ENCODE measurements at regions not wholly inside any gene's neighbourhood (a gene's known extent, or its start where the extent isn't known, plus 50 kb on each side); places are given as distances from the start of the nearest gene placed in this dataset.

- POLR2A ChIA-PET = no interaction called here
- no TSS peak for BruUV-seq (replicated peaks)
These were observed 271.1 kb downstream of the SHQ1 start for GRCh38 chr3:72577190-72577589.

More at GRCh38 chr3:72577190-72577589, 271.1 kb downstream of the SHQ1 start:
- no peak overlapping the region for H3K4me2 ChIP-seq (ENCODE audit: insufficient read depth, low read length)
- intact Hi-C loops (cut with micrococcal nuclease) (no loop called here), dilution Hi-C loops (cut with MboI; ENCODE audit: extremely low pct_ligation_motif_present, low sequenced_read_pairs) (no loop called here)
- H4K20me1 ChIP-seq (replicated peaks; ENCODE audit: control insufficient read depth, extremely low read depth, insufficient read depth, low read length) = no peaks in the 10 kb centered on the region
- H3K9me3 ChIP-seq (replicated peaks; ENCODE audit: control insufficient read depth, insufficient read depth, low read length) = no peaks in the 10 kb centered on the region
- no peaks in the 10 kb centered on the region for H3K79me2 ChIP-seq (ENCODE audit: control insufficient read depth, insufficient read depth, low read length)
- H3K9me1 ChIP-seq (replicated peaks; ENCODE audit: control insufficient read depth, extremely low read depth, insufficient read depth, low read length) = no peaks in the 10 kb centered on the region
- CTCF ChIA-PET = interaction anchor here (1.8 kb wide), 1 partner anchor 622 kb away, joined by 4 read pairs; no protein-coding TSS in a partner anchor
- no peak overlapping the region for H3K27ac ChIP-seq (ENCODE audit: insufficient read depth, low read depth, low read length)
- no peaks in the 10 kb centered on the region for H3K36me3 ChIP-seq (ENCODE audit: control insufficient read depth in 2 of 2, extremely low read depth in 1 of 2, insufficient read depth in 2 of 2, low read length in 2 of 2)
- peaks cover 0 to 2% of the 10 kb centered on the region in 2 experiments for H3K27me3 ChIP-seq (ENCODE audit: control insufficient read depth in 2 of 2, insufficient read depth in 2 of 2, low read length in 2 of 2)
- no peak overlapping the region for H3K4me3 ChIP-seq (replicated peaks in 1 of 3; ENCODE audit: insufficient read depth in 1 of 3, low read depth in 1 of 3, low read length in 3 of 3)
- H2AFZ ChIP-seq (ENCODE audit: low read depth, low read length) = no peak overlapping the region
- FAIRE-seq (no peak), DNase-seq (ENCODE audit: low read depth, low spot score) (no peak)
- no peaks in the 10 kb centered on the region for H3K4me1 ChIP-seq (ENCODE audit: control insufficient read depth, extremely low read depth, insufficient read depth, low read length)
- no peak overlapping the region for H3K9ac ChIP-seq (replicated peaks; ENCODE audit: extremely low read depth, insufficient read depth, low read length)
- TF ChIP-seq MAX (IDR thresholded peaks at IDR 0.05; ENCODE audit: insufficient read depth, insufficient read length) (no peak), POLR2A (IDR thresholded peaks at IDR 0.05; ENCODE audit: low read depth, low read length) (no peak), EZH2 (IDR thresholded peaks at IDR 0.05; ENCODE audit: borderline replicate concordance, low read depth, low read length, severe bottlenecking) (no peak), MYC (IDR thresholded peaks at IDR 0.05; ENCODE audit: low read depth, low read length) (no peak), CTCF (IDR thresholded peaks at IDR 0.05; ENCODE audit: extremely low read depth in 1 of 2, insufficient read depth in 1 of 2, low read depth in 1 of 2, low read length in 2 of 2) (no peak), POLR2AphosphoS5 (IDR thresholded peaks at IDR 0.05; ENCODE audit: insufficient read depth, low read depth, low read length) (no peak), GATA2 (IDR thresholded peaks at IDR 0.05; ENCODE audit: insufficient read depth, insufficient read length, low read depth, low read length) (no peak), FOS (IDR thresholded peaks at IDR 0.05; ENCODE audit: borderline replicate concordance, insufficient read depth, low read length) (no peak)

All from endothelial cell of umbilical vein (primary cell).